VCaP (cell line): ENCODE measurements at regions not wholly inside any gene's neighbourhood (a gene's known extent, or its start where the extent isn't known, plus 50 kb on each side); places are given as distances from the start of the nearest gene placed in this dataset.
"Not testable (repeated sequence)": the region's sequence is repeated elsewhere in the genome, so short reads cannot be mapped to it uniquely, and the experiment has no call there.

Experiments
- H3K27ac ChIP-seq: fragments of 450-650 bp; 2 replicates; pipeline ENCODE4 v1.5.1; 2017
- CTCF ChIP-seq: fragments of 450-650 bp; conservative IDR thresholded peaks from 2 replicates; pipeline ENCODE4 v1.5.1; 2017; ENCODE audit warnings: mild to moderate bottlenecking, moderate library complexity

- H3K27ac ChIP-seq: no peak overlapping the region
- TF ChIP-seq CTCF: no peak
These were observed 160.4 kb upstream of the PCDH9 start for GRCh38 chr13:67390462-67391086.

- no peak overlapping the region for H3K27ac ChIP-seq
- no peak for TF ChIP-seq CTCF
These were observed 159.0 kb upstream of the PCDH9 start for GRCh38 chr13:67389171-67389570.

GRCh38 chr13:67383109-67383757 lies 153.1 kb upstream of the PCDH9 start:
- H3K27ac ChIP-seq: not testable (repeated sequence)

- no peak for TF ChIP-seq CTCF
- no peak overlapping the region for H3K27ac ChIP-seq
These were observed 147.8 kb upstream of the PCDH9 start for GRCh38 chr13:67377919-67378318.

GRCh38 chr13:67374391-67374790 lies 144.3 kb upstream of the PCDH9 start:
- H3K27ac ChIP-seq: no peak overlapping the region
- TF ChIP-seq CTCF: no peak

GRCh38 chr13:67372868-67373464 lies 142.8 kb upstream of the PCDH9 start:
- no peak overlapping the region for H3K27ac ChIP-seq
- TF ChIP-seq CTCF: no peak

- H3K27ac ChIP-seq: no peak overlapping the region
- TF ChIP-seq CTCF: no peak
These were observed 139.9 kb upstream of the PCDH9 start for GRCh38 chr13:67369895-67370660.
